ENCODE measurements at regions not wholly inside any gene's neighbourhood (a gene's known extent, or its start where the extent isn't known, plus 50 kb on each side); places are given as distances from the start of the nearest gene placed in this dataset.

GRCh38 chr15:38144921-38145320 lies 107.7 kb upstream of the SPRED1 start:
- CTCF ChIA-PET = no interaction called here
- no peak overlapping the region for H3K4me2 ChIP-seq
- H3K9me3 ChIP-seq = no peaks in the 10 kb centered on the region
- no peak overlapping the region for H3K4me3 ChIP-seq
- FAIRE-seq (no peak), ATAC-seq (no peak), DNase-seq (ENCODE audit: low read depth in 1 of 2, low spot score in 1 of 2) (no peak)
- POLR2A ChIA-PET = no interaction called here
- H3K4me1 ChIP-seq = no peaks in the 10 kb centered on the region
- TF ChIP-seq ZFP36 (IDR thresholded peaks at IDR 0.05; ENCODE audit: borderline replicate concordance, partially characterized antibody) (no peak), CTCF (IDR thresholded peaks at IDR 0.05) (no peak), HES2 (IDR thresholded peaks at IDR 0.05) (no peak)
- TF ChIP-seq, protein P1, sequence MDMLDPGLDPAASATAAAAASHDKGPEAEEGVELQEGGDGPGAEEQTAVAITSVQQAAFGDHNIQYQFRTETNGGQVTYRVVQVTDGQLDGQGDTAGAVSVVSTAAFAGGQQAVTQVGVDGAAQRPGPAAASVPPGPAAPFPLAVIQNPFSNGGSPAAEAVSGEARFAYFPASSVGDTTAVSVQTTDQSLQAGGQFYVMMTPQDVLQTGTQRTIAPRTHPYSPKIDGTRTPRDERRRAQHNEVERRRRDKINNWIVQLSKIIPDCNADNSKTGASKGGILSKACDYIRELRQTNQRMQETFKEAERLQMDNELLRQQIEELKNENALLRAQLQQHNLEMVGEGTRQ (IDR thresholded peaks at IDR 0.05) = no peak
- WGBS (ENCODE audit: missing lambda C conversion rate) = 55% methylated on average over 1 of the region's 1 CpG
- no peak overlapping the region for H3K27ac ChIP-seq

DNA sequence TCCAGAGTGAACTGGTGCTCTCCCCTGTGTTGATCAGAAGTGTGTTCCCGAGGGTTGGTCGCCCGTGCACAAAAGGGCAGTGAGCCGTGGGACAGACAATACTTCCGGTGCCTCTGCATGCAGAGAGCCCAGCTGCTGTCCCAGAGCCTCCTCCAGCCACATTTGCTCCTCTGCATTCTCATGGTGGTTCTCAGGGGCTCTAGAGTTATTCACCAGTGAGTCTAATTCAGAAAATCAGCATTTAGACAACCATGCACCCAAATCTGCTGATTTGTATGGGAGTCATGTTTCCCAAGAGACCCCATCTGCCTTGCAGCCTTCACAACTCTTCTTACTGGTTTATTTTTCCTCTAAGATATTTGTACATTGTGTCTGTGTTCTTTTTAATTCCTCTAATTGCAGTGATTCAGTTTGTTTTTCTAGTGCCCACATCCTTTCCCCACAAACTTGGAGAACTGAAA lies 107.0 kb upstream of the SPRED1 start:
- Histone ChIP-seq H3K4me3 (no peak overlapping the region), H3K27ac (no peak overlapping the region), H3K9me3 (peaks cover 4% of the 10 kb centered on the region; the same call in 1 of the 3 replicates), H3K4me1 (no peaks in the 10 kb centered on the region), H3K4me2 (no peak overlapping the region)
- WGBS (ENCODE audit: missing lambda C conversion rate) = 64% methylated on average over 5 of the region's 5 CpGs
- ChIA-PET CTCF (no interaction called here), POLR2A (no interaction called here)
- FAIRE-seq (no peak), DNase-seq (ENCODE audit: low read depth in 1 of 2, low spot score in 1 of 2) (no peak), ATAC-seq (no peak)
- TF ChIP-seq, protein P2, sequence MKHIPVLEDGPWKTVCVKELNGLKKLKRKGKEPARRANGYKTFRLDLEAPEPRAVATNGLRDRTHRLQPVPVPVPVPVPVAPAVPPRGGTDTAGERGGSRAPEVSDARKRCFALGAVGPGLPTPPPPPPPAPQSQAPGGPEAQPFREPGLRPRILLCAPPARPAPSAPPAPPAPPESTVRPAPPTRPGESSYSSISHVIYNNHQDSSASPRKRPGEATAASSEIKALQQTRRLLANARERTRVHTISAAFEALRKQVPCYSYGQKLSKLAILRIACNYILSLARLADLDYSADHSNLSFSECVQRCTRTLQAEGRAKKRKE (CRISPR knock-in tag; IDR thresholded peaks at IDR 0.05; ENCODE audit: low read depth) = no peak
- TF ChIP-seq HEYL (CRISPR knock-in tag; IDR thresholded peaks at IDR 0.05) (no peak), EHF (CRISPR knock-in tag; IDR thresholded peaks at IDR 0.05) (no peak), JUNB (IDR thresholded peaks at IDR 0.05) (no peak), GATA3 (IDR thresholded peaks at IDR 0.05; ENCODE audit: borderline replicate concordance) (no peak), ESRRA (IDR thresholded peaks at IDR 0.05; ENCODE audit: borderline replicate concordance, low read length) (no peak), EP300 (IDR thresholded peaks at IDR 0.05) (no peak), ZSCAN20 (CRISPR knock-in tag; IDR thresholded peaks at IDR 0.05) (no peak), SMC3 (IDR thresholded peaks at IDR 0.05) (no peak), CTCF (IDR thresholded peaks at IDR 0.05) (no peak), TFCP2L1 (CRISPR knock-in tag; IDR thresholded peaks at IDR 0.05) (no peak), RCOR1 (IDR thresholded peaks at IDR 0.05; ENCODE audit: low read depth, low read length) (no peak), CHD4 (IDR thresholded peaks at IDR 0.05; ENCODE audit: borderline replicate concordance) (no peak), CEBPB (IDR thresholded peaks at IDR 0.05) (no peak), HOXB13 (CRISPR knock-in tag; IDR thresholded peaks at IDR 0.05; ENCODE audit: low read depth) (no peak), CBX8 (IDR thresholded peaks at IDR 0.05) (no peak)
- TF ChIP-seq, protein P3, sequence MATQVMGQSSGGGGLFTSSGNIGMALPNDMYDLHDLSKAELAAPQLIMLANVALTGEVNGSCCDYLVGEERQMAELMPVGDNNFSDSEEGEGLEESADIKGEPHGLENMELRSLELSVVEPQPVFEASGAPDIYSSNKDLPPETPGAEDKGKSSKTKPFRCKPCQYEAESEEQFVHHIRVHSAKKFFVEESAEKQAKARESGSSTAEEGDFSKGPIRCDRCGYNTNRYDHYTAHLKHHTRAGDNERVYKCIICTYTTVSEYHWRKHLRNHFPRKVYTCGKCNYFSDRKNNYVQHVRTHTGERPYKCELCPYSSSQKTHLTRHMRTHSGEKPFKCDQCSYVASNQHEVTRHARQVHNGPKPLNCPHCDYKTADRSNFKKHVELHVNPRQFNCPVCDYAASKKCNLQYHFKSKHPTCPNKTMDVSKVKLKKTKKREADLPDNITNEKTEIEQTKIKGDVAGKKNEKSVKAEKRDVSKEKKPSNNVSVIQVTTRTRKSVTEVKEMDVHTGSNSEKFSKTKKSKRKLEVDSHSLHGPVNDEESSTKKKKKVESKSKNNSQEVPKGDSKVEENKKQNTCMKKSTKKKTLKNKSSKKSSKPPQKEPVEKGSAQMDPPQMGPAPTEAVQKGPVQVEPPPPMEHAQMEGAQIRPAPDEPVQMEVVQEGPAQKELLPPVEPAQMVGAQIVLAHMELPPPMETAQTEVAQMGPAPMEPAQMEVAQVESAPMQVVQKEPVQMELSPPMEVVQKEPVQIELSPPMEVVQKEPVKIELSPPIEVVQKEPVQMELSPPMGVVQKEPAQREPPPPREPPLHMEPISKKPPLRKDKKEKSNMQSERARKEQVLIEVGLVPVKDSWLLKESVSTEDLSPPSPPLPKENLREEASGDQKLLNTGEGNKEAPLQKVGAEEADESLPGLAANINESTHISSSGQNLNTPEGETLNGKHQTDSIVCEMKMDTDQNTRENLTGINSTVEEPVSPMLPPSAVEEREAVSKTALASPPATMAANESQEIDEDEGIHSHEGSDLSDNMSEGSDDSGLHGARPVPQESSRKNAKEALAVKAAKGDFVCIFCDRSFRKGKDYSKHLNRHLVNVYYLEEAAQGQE (IDR thresholded peaks at IDR 0.05) = no peak
